Anterior cingulate cortex (tissue), 58 donors: ENCODE measurements at regions not wholly inside any gene's neighbourhood (a gene's known extent, or its start where the extent isn't known, plus 50 kb on each side); places are given as distances from the start of the nearest gene placed in this dataset.

Experiments
- DNase-seq, 58 donors: peaks; one replicate each; lab custom pipeline; 2025; lab: John Stamatoyannopoulos, UW

DNA sequence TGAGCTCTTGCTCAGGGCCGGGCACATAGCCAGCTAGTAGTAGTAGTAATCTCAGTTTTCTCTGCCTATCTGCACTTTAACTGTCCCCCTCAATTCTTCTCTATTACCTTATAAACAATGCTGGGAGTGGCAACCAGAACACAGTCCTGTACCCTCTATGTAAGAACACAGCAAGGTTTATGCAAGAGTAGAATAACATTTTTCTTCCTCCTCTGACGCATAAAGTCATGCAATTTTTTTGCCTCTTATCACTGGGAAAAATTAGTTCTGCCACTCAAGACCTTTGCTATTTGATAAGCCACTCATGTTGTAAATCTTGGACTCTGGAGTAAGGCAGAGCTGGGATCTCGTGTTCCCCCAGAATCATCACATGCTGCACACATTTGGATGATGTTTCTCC lies 200.7 kb upstream of the SOX11 start:
- DNase-seq: no peak

DNA sequence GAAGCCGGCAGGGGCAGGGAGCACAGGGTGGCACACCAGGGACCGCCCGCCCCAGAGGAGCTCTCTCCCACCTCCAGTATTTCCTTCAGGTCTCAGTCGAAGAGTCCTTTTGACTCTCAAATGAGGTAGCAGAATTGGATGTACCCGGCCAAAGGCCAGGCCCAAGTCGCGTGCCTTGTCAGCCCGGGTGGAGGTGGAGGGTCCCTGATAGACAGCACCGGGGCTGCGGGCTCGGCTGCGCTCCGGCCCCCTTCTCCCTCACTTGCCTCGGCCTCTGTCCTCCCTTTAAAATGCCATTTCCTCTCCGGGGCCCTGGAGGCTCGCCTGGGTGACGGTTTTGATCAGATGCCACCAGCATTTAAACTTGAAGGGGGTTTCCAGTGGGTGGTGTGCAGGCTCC lies 198.9 kb upstream of the SOX11 start:
- DNase-seq: no peak

DNA sequence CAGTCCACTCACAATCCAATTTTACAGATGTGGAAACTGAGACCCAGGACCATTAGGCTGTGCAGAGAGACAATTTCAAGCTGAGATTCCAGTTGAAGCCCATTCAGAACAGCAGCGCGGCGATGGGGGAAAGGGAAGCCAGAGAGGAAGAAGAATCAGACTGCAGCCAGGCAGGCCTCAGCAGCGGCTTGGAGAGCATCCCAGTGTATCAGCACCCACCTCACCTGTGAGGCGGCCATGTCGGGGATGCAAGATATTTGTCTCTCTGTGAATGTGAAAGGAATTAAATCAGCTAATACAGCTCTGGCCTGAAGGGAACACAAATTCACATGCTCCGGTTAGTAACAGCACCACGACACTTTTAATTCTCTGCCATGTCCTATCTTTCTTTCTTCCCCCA lies 198.0 kb upstream of the SOX11 start:
- DNase-seq: no peak

- DNase-seq: no peak
Observed at GRCh38 chr2:5495586-5495985, 196.6 kb upstream of the SOX11 start.

GRCh38 chr2:5497874-5498273 lies 194.3 kb upstream of the SOX11 start:
- DNase-seq: no peak

GRCh38 chr2:5501807-5502206 lies 190.4 kb upstream of the SOX11 start:
- no peak for DNase-seq

DNA sequence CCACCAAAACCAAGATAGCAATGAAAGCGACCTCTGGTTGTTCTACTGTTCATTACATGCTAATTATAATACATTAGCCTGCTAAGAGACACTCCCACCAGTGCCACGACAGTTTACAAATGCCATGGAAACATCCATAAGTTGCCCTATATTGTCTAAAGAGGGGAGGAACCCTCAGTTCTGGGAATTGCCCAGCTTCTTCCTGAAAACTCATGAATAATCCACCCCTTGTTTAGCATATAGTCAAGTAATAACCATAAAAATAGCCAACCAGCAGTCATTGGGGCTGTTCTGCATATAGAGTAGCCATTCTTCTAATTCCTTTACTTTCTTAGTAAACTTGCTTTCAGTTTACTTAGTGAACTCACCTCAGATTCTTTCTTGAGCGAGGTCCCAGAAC lies 189.8 kb upstream of the SOX11 start:
- no peak for DNase-seq

GRCh38 chr2:5504756-5505155 lies 187.4 kb upstream of the SOX11 start:
- no peak for DNase-seq

DNA sequence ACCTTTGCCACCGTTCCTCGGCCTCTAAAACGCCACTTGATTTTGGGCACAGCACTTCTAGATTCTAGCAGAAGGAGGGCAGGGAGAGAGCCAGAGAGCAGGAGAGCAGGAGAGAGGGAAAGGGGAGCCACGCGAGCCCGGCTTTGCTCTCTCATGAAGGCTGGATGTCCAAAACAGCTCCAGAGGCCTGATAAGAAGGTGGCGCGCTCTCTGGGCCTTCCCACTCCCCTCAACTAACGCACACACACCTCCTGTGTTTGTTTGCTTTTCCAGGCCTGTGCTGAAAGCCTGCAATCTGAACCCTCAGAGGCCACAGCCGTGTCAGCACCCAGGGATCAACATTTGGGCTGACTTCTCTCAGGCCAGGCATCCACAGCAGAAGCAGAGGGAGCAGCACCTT lies 184.8 kb upstream of the SOX11 start:
- DNase-seq: no peak

DNA sequence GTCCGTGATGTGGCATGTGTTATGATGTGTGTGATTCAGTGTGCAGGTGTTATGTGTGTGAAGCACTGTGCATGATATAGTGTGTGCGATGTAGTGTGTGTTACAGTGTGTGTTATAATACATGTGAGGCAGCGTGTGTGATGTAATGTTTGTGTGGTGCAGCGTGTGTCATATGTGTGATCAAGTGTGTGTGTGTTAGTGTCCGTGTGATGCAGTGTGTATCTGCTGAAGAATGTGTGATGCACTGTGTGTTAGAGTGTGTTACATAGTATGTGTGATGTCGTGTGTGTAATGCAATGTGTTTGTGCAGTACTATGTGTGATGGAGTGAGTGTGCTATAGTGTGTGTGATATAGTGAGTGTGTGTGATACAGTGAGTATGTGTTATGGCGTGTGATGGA lies 182.8 kb upstream of the SOX11 start:
- DNase-seq: no peak

DNA sequence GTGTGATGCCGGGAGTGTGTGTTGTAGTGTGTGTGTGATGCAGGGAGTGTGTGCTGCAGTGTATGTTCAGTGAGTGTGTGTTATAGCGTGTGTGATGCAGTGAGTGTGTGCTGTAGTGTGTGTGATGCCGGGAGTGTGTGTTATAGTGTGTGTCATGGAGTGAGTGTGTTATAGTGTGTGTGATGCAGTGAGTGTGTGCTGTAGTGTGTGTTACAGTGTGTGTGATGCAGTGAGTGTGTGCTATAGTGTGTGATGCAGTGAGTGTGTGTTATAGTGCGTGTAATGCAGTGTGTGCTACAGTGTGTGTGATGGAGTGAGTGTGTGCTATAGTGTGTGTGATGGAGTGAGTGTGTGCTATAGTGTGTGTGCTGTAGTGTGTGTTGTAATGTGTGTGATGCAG lies 182.1 kb upstream of the SOX11 start:
- DNase-seq: no peak

DNA sequence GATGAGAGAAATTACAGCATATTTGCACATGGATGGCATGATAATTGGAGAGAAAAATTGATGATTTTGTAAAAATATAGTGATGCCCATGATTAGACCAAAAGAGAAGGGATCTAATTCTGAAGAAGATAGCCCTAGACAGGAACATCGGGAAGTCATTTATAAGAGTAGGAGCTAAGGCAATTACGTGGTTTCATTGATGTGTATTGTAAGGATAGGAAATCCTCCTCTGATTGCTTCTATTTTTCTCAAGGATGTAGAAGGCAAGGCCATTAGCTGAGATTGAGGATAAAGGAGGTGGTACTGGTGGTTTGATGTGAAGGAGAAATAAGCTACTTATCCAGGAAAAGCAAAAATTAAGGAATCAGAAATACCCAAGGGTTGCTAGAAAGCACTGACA lies 176.5 kb upstream of the SOX11 start:
- no peak for DNase-seq

GRCh38 chr2:5519286-5519685 lies 172.9 kb upstream of the SOX11 start:
- no peak for DNase-seq

GRCh38 chr2:5520463-5520972 lies 171.7 kb upstream of the SOX11 start:
- DNase-seq: no peak

DNA sequence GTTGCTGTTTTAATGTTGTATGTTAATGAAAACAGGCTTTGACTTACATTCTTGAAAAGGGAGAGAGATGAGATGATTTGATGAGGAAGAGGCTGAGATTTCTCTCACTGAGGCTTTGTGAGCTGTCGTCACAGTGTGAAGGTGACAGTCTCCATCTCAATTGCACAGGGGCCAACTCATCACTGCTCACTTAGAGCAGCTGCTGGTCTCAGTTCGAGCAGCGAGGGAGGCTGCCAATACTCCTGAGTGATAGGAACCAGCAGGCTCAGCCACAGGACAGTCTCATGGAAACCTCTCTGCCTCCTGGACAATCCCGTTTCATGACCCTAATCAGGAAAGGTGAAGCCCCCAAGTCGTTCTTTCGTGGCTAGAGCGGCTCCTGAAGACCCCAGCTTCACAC lies 170.7 kb upstream of the SOX11 start:
- DNase-seq: no peak

DNA sequence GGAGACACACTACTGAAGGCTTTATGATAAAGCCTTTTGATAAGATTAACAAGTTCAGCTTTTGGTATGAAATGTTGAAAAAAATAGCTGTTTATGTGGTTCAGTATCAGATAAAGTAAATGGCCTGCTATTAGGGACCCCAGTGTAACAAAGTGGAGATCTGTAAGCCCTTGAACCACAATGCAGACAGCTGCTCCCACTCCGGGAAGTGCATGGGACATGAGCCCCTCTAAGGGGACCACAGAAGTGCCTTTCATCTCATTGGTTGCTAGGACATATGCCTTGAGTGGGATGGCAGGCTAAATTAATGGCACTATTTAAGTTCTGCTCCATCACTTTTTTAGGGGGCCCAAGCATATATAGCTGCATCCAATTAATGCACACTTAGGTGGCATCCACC lies 167.6 kb upstream of the SOX11 start:
- DNase-seq: no peak

GRCh38 chr2:5528706-5529105 lies 163.5 kb upstream of the SOX11 start:
- no peak for DNase-seq

DNA sequence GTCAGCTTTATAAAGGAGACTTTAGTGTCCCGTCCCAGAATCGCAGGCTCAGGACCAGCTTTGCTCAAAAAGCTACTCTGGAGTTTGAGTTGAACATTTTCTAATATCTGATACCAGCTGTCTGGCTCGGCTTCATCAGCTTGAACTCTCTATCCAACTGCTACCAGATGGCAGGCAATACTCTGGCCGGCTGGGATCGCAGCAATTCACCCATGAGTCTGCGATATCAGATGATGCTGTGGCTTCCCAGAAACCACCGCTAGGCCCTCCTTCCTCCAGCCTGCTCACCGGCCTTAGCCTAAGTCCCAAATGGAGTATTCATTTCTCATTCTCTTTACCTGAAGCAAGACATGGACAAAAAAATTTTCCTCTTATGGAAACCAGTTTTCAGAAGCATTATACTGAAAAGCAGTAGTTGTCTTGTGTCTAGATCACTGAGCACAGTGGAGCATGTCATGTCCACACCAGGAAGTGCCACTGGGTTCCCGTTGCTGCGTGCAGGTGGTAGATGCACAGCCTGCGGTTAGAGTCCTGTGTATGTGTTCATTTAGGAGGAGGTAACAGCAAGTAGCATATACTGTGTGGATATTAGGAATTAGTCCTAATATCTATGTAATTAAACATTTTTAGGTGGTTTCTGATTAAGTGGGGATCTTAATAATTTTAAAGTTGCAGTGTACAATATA lies 162.0 kb upstream of the SOX11 start:
- no peak for DNase-seq

DNA sequence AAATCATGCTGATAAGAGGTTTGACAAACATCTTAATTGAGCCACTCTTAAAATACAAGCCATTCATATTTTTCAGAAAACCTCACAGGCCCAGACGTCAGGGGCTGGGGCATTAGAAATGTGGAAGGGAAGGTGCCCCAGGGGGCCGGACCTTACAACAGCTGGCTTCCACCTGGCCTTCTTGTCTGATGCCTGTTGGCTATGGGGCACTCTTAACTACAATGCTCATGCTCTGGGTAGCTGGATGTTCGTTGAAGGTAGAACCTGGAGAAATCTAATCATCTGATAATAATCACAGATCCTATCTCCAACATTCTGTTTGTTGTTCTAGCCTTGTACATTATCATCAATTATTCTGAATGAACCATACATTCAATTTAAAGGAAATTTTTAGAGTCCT lies 156.9 kb upstream of the SOX11 start:
- DNase-seq: no peak

DNA sequence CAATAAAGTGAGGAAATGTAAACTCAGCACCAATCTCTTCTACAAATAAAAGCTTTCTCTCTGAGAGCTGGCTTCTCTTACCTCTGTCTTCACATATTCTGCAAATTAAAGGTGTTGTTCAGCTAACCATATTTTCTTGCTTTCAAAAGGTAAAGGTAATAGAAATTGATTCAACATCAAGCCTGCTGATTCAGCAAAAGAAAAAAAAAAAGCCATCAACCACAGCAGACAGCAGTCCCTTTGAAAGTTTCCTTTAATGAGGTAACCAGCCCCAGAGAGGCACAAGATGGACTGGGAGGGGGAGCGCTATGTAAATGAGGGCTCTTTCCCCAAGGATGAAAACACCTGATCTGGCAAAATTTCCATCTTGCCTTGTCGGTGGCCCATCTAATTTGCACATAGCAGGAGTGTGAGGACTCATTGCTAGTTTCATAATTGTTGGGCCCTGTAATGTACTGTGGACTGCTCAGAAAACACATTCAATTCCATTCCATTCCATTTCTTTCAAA lies 154.9 kb upstream of the SOX11 start:
- no peak for DNase-seq

- DNase-seq: no peak
Observed at GRCh38 chr2:5538313-5538712, 153.9 kb upstream of the SOX11 start.

DNA sequence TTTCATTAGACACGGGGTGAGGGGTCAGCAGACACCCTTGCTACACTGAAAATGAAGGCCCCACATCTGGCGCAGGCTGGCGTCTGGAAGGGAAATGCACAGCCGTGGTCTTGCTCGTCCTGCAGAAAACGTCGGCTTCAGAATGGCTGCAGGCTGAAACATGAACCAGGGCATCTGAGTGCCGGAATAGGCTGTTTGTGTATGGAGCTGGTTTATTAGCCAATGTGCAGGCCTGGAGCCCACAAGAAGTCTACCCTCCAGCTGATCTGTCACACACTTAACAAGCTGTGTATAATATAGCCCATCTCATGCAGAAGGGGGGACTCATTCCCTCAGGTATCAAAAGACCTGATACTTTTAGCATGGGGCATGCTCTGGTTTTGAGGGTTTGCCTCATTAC lies 153.4 kb upstream of the SOX11 start:
- DNase-seq: no peak
